ENCODE measurements at regions not wholly inside any gene's neighbourhood (a gene's known extent, or its start where the extent isn't known, plus 50 kb on each side); places are given as distances from the start of the nearest gene placed in this dataset.

DNA sequence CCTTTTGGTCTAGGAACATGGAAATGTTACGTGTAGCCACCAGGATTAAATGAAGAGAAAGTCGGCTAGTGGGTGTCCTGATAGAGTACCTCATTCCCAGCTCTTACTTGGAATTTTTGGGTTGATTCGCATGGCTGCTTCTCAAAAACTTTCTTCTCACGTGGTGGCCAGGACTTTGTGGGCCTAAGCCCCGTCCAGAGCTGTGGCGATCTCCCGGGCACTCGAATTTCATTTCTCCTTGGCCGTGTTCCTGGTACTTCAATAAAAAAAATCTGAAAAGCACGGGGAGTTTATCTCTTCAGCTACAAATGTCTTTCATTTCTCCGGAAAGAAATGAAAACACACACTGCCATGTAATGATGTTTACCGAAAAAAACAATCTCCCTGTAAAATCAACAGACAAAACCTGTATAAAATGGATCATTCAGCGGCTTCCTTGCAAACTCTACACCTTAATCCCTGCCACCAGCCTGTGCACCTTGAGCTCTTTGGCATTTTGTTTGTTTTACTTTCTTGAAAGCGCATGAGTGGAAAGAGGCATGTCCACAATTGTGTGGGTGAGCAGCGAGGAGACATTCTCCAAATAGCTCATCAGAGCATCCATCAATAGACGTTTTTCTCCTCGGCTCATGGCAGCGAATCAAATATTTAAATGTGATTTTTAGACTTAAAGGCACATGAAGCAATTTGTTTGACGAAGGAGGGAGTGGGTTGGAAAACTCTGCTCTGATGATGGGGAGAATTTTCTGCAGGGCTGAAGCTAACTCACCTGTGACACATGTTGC lies 173.1 kb downstream of the TFAP2C start:
- no peak for DNase-seq

DNA sequence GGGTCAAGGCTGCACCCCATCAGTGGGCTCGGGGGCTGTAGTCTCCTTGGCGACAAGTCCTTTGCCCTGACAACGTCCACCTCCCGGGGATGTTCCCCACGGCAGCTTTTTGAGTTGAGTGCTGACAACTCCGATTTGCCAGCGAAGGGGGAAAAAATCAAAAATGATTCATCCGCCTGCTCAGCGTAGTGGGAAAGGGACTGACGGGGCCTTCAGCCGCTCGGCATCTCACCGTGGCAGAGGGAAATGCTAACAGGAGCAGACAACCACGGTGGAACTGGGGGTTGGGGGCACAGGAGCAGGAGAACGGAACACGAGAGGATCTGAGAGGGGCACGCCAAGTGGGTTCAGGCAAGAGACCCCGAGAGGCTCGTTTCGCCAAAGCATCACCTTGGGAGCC lies 173.7 kb downstream of the TFAP2C start:
- DNase-seq: no peak

DNA sequence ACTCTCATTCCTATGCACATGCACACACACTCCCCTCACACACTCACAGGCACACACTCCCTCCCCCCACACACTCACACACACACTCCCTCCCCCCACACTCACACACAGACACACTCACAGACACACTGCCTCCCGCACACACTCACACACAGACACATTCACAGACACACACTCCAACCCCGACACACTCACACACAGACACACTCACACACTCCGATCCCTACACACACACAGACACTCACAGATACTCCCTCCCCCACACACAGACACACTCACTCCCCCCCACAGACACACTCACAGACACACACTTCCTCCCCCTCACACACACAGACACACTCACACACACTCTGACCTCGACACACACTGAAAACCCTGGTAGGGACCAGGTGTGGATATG lies 176.2 kb downstream of the TFAP2C start:
- DNase-seq: no peak

DNA sequence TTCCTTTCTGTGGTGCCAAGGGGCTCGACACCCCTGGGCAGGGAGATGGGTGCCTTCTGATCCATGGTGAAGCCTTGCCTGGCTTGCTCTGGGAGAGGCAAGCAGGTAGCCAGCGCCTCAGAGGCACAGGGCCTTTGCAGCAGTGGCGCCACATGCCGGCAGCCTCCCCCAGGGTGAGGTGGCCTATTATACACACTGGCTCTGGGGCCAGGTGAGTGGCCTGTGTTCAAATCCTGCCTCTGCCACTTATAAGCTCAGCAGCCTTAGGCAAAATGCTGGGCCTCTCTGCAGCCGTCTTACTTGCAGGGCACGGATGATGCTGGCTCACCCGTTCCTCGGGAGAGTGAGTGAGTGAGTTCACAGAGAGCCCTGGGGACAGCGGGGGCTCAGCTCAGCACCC lies 176.9 kb downstream of the TFAP2C start:
- no peak for DNase-seq

DNA sequence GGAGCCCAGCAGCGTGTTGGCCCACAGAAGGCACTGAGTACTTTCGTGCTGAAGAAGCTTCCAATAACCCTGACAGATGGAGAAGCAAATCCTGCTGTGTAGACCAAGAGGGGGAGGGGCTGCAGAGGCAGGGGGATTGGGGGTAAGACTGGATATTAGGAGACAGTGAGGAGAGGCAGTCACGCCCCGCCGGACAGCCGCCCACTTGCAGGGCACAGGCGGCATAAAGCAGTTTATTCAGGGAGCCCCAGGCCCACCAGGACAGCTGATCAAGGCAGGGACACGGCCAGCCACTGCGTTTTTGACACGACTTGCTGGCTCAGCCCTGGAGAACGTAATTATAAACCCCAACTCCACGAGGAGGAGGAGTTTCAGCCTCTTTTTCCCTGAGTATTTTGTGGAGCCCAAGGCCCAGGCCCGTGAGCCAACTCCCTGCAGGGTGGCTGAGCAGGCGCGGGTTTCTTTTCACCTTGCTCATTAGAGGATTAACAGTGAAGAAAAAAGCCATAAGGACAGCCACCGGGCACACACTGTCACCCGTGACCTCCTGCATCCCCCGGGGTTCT lies 177.9 kb downstream of the TFAP2C start:
- DNase-seq: no peak

DNA sequence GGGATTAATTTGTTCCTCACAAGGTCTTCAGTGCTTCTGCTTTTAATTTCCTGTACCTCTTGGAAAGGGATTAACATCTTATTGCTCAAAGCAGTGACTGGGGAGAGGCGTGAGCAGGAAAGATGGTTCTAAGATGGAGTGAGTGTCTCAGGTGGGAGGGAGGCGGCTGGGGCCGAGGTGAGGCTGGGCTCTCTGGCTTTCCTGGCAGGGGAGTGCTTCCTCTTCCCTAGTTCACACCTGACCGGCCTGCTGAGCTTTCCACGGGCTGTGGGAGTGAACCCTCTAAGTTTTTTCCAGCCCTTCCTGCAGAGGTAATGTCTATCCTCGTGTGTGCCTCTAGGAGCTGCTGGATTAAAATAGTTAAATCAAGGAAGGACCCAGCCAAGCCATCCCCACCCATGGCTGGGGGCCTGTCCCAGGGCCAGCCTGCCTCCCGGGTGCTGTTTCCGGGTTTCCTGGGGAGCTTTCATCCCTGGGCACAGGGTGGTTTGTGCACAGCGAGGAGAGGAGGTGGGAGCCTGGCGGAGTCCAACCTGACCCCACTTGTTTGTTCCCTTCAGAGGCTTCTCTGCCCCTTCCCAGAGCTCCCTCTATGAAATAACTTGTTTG lies 179.1 kb downstream of the TFAP2C start:
- DNase-seq: no peak

DNA sequence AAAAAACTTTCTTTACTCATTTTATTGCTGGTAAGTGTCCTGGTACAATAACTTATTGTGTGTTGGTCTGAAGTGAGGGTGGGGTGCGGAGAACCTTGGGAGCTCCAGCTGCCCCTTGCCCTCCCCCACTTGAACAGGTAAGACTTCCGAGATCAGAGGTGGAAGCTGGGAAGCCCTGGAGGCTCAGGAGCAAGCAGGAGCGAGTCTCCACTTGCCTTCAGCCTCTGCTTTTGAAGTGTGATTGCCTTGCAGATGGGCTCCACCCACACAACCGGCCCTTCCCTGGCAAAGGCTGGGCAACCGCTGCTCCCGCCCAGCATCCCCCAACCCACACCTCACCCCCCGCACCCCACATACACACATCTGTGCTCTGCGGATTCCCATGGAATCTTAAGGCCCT lies 179.6 kb downstream of the TFAP2C start:
- no peak for DNase-seq

DNA sequence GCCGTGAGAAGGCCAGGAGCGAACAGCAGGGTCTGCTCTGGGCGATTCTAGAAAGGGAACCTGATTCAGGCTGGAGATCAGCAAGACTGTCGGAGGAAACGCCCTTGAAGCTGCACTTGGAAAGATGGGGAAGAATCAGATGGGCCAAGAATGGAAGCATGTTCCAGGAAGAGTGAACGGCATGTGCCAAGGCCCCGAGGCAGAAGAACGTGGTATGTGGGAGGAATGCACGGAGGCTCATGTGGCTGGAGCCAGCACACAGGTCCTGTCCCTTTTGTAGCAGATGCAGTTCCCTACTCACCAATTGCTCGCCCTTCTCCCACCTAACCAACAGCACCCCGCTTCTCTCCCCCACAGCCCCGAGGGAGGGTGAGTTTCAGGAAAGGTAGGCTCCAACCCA lies 180.6 kb downstream of the TFAP2C start:
- no peak for DNase-seq

DNA sequence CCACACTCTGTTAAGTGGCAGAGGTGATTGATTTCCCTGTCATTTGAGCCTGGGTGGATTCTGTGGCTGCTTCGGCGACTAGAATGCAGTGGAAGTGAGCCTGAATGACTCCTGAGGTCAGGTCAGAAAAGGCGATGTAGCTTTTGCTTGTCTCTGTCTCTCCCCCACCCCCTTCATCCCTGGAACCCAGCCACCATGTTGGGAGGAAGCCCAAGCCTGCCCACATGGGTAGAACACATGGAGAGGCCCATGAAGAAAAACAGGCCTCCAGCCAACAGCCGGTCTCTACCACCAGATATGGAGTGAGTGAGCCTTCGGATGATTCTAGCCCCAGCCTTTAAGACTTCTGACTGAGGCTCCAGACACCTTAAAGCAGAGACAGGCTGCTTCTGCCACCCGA lies 181.0 kb downstream of the TFAP2C start:
- DNase-seq: no peak

DNA sequence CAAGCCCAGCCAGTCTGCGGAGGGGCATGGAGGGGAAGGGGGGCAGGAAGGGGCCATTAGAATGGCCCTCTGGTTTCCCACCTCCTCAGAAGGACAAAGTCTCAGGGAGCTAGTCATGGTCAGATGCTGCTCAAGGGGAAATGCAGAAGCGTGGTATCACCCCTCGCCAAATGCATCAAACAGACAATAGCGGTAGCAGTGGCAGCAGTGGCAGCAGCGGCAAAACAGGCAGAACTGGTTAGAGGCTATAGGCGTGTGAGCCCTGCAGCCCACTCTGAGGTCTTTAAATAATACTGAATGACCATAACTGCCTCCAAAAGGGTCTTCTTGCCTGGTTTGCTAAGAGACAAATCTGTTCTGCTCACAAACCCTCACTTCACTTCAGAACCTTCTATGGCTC lies 186.7 kb downstream of the TFAP2C start:
- no peak for DNase-seq

DNA sequence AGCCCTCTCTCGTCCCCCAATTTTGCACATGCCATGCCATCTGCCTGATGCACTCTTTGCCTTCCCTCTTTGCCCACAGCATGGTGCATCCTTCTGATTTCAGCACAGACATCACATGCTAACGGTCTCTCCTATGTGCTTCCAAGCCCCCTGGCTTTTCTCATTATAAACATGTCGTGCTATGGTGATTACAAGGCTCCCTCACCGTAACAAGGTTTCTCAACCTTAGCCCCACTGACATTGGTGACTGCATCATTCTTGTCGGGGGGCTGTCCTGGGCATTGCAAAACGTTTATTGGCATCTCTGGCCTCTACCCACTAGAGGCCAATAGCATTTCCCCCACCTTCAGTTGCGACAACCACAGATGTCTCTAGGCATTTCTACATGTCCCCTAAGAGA lies 187.2 kb downstream of the TFAP2C start:
- no peak for DNase-seq

GRCh38 chr20:56817780-56818675 lies 188.9 kb downstream of the TFAP2C start:
- no peak for DNase-seq

- no peak for DNase-seq
Measured at GRCh38 chr20:56820984-56821383, 191.9 kb downstream of the TFAP2C start.

DNA sequence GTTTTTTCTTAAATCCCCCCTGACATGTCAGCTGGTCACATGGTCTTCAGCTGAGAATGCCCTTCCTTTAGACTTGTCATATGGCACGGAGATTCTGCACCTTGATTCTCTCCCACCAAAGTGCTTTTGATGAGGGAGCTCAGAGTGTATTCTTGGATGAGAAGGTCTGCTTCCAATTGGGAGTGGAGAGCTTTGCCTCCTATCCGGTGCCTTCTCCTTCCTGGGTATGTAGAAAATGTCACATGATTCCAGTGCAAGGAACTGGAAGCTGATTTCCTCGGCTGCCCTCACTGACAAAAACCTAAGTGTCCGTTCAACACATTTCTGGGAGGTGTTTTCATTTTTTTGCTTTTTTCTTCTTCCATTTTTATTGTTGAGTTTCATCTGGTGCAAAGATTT lies 197.2 kb downstream of the TFAP2C start:
- no peak for DNase-seq

DNA sequence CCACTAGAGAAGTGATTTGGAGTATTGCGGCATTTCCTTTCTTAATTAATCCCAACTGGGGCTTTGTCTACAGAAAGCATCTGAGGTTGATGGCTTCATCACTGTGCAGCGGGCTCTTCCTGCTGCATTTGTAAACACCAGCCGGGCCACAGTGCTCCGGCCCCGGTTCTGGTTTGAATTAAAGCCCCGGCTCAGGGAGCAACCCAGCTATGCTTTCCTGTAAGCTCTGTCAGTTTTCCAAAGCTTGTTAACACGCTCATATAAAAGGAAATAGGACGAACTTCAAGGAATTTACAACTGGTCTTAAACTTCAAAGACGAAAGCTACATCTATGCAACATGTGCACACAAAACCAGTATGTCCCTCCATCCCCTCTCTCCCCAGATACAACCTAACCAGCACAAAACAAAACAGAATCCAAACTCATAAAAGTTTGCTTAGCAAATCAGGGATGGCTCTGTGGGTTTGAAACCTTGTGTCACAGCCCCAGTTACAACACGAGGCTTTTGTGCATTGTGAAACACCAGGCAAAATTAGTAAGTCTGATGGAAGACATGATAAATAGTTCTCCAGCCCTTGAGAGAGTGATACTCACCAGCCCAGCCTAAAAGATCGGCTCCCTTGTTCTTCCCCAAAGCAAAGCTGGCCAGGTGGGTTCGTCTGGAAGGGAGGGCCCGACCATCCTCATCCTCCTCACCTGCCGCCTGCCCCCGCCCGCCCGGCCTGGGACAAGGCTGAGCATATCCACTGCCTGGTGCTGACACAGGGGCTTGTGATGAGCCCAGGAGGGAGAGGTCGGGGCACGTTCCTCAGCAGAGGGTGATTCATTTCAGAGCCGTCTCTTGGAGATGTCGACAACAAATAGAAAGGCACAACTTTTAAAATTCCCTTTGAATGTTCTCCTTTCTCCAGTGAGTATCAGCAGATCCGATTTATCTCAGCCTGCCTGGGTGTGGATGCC lies 197.9 kb downstream of the TFAP2C start:
- no peak for DNase-seq

- no peak for DNase-seq
Measured at GRCh38 chr20:56827763-56828162, 198.7 kb downstream of the TFAP2C start.

DNA sequence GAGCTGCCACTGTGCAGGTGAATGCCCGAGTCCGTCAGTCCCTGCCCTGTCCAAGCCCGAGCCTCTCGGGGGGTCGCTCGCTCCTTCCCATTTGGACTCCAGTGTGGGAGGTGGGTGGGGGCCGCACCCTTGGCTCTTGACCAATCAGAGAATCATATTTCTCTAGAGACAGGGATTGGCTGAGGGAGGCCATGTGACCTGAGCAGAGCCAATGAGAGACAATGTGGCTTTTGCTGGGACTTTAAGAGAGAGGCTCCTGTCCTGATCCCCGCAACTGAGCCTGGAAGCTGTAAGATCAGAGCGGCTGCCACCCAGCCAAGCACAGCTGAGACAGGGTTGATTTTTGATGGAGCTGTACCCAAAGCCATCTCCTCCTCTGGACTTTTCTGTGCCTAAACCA lies 199.3 kb downstream of the TFAP2C start:
- no peak for DNase-seq

- no peak for DNase-seq
Measured at GRCh38 chr20:56829788-56830385, 200.8 kb downstream of the TFAP2C start.

DNA sequence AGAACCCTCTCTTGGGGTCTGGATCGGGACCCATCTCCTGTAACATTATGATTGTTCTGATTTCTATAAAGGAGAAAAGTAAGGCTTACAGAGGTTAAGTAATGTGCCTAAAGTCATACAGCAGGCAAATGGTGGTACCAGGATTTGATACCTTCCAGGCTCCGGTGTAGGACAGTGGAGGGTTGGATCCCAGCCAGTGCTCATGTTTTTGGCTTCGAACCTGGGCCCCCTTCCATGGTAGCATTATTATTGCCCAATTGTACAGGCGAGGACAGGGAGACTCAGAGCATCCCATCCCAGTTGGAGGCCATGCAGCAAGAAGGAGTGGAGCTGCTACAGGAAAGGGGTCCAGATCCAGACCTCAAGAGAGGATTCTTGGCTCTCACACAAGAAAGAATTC lies 202.7 kb downstream of the TFAP2C start:
- no peak for DNase-seq

- no peak for DNase-seq
Measured at GRCh38 chr20:56833427-56833826, 204.3 kb downstream of the TFAP2C start.

Data from muscle of arm (tissue), 1 donor.